Central memory CD8-positive, alpha-beta T cell (primary cell): ENCODE measurements at regions not wholly inside any gene's neighbourhood (a gene's known extent, or its start where the extent isn't known, plus 50 kb on each side); places are given as distances from the start of the nearest gene placed in this dataset.

Experiments used
- ATAC-seq: fragments of 150-1000 bp; cut with Tn5 transposase; replicated peaks from 2 replicates; pipeline ENCODE4 v1.10.0; 2022; ENCODE audit warnings: mild to moderate bottlenecking, moderate FRiP score, moderate number of reproducible peaks; ENCODE audit not compliant: poor library complexity, severe bottlenecking; ENCODE audit errors: extremely low read depth
- DNase-seq, 2 donors: peaks; one replicate each; pipeline ENCODE4 v3.0.0; 2021; ENCODE audit warnings: low spot score in 2 of 2
- H3K27ac Mint-ChIP-seq: one replicate; pipeline ENCODE4 v1.8.0; 2022; ENCODE audit warnings: low read depth, mild to moderate bottlenecking, moderate library complexity, mixed read lengths
- H3K27me3 Mint-ChIP-seq: one replicate; pipeline ENCODE4 v1.8.0; 2022; ENCODE audit warnings: mixed read lengths
- H3K36me3 Mint-ChIP-seq: one replicate; pipeline ENCODE4 v1.8.0; 2022; ENCODE audit warnings: mild to moderate bottlenecking, moderate library complexity, mixed read lengths; ENCODE audit not compliant: insufficient read depth
- H3K4me1 Mint-ChIP-seq: one replicate; pipeline ENCODE4 v1.8.0; 2022; ENCODE audit warnings: mixed read lengths
- H3K4me3 Mint-ChIP-seq: one replicate; pipeline ENCODE4 v1.8.0; 2022; ENCODE audit warnings: mild to moderate bottlenecking, moderate library complexity, mixed read lengths
- H3K9me3 Mint-ChIP-seq: one replicate; pipeline ENCODE4 v1.8.0; 2022; ENCODE audit warnings: mixed read lengths

DNA sequence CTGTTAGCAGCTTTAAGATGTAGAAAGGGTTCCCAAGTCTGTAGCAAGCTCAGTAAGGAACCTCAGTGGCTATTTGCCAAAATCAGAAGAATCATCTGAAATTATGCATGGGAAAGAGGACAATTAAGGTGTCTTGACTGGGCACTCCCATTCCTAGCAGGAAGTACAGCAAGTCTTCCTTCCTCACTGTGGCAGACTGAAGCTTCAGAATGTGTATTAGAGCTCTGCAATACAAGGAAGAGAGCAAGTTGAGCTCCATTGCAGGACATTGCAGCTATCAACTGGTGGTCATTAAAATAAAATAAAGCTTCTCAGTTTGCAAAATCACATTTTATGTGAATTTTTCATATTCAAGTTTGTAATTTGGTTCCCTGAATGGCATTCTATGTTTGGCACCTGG, 200.5 kb upstream of the CHAC2 start:
- Mint-ChIP-seq H3K4me1 (no peaks in the 10 kb centered on the region), H3K27me3 (peaks cover 9% of the 10 kb centered on the region), H3K4me3 (no peak overlapping the region), H3K27ac (no peak overlapping the region), H3K36me3 (no peaks in the 10 kb centered on the region), H3K9me3 (no peaks in the 10 kb centered on the region)
- DNase-seq: no peak
- no peak for ATAC-seq

DNA sequence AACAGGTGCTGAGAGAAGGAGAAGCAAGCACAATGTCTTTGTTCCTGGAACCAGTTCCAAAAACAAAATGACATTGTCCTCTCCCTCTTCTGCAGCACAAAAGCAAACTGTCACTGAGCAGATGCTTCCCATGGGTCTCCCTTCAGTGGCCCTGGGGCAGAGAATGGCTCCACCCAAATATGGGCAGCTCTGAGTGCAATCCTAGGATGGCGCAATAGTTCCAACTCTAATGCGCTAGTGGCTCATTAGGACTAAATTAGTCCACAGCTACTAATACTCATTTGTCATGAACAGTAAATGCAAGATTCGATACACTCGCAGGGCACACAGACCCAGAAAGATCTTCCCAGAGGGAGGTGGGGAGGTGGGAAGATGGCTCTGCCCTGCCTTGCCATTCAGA, 205.2 kb upstream of the CHAC2 start:
- Mint-ChIP-seq H3K4me3 (no peak overlapping the region), H3K36me3 (no peaks in the 10 kb centered on the region), H3K4me1 (no peaks in the 10 kb centered on the region), H3K9me3 (peaks cover 1% of the 10 kb centered on the region), H3K27ac (no peak overlapping the region), H3K27me3 (peaks cover 3% of the 10 kb centered on the region)
- ATAC-seq (no peak), DNase-seq (no peak)

DNA sequence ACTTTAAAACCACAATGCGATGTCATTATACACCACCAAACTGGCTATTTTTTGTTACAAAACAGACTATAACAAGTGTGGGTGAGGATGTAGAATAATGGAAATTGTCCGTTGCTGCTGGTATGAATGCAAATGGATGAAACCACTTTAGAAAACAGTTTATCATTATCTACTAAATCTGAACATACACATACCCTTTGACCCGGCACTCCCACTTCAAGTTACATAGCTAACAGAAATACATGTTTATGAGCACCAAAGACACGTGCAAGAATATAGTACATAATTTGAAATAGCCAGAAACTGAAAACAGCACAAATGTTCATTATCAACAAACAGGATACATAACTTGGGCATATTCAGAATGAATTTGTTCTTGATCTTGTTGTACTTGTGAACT, 206.4 kb upstream of the CHAC2 start:
- Mint-ChIP-seq H3K36me3 (no peaks in the 10 kb centered on the region), H3K27me3 (no peaks in the 10 kb centered on the region), H3K27ac (no peak overlapping the region), H3K9me3 (peaks cover 6% of the 10 kb centered on the region), H3K4me3 (no peak overlapping the region), H3K4me1 (no peaks in the 10 kb centered on the region)
- DNase-seq: no peak
- no peak for ATAC-seq

DNA sequence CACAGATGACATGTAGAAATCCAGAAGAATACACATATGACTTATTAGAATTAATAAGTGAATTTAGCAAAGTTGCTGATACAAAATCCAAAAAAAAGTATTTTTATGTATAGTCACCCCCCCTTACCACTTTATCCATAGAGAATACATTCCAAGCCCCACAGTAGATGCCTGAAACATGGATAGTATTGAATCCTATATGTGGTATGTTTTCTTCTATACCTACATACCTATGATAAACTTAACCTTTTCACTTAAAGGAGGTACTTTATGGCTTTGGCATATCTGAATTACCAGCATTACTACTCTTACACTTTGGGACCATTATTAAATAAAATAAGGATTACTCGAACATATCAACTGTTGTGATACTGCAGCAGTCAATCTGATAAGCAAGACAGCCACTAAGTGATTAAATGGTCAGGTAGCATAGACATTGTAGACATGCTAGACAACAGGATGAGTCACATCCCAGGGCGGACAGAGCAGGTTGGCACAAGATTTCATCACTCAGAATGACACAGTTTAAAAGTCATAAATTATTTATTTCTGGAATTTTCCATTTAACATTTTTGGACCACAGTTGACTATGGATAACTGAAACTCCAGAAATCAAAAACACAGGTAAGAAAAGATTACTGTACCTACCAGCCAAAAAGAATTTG, 208.2 kb upstream of the CHAC2 start:
- Mint-ChIP-seq H3K27ac (no peak overlapping the region), H3K27me3 (no peaks in the 10 kb centered on the region), H3K4me3 (no peak overlapping the region), H3K4me1 (no peaks in the 10 kb centered on the region), H3K9me3 (peaks cover 6% of the 10 kb centered on the region), H3K36me3 (no peaks in the 10 kb centered on the region)
- no peak for DNase-seq
- ATAC-seq: no peak

DNA sequence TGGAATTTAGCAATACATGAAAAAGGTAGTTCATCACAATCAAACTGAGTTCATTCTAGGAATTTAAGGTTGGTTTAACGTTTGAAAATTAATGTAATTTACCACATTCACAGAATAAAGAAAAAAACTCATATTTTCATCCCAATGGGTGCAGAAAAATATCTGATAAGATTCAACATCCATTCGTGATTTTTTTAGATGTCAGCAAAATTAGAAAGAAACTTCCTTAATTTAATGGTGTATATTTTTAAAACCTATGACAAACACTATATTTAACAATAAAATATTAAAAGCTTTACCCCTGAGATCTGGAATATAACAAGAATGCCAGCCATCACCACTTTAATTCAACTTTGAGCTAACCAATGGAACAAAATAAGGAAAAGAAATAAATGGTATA, 208.7 kb upstream of the CHAC2 start:
- no peak overlapping the region for H3K27ac Mint-ChIP-seq
- no peak for DNase-seq
- no peaks in the 10 kb centered on the region for H3K27me3 Mint-ChIP-seq
- H3K36me3 Mint-ChIP-seq: no peaks in the 10 kb centered on the region
- H3K4me1 Mint-ChIP-seq: no peaks in the 10 kb centered on the region
- no peak overlapping the region for H3K4me3 Mint-ChIP-seq
- no peak for ATAC-seq
- H3K9me3 Mint-ChIP-seq: peaks cover 6% of the 10 kb centered on the region

DNA sequence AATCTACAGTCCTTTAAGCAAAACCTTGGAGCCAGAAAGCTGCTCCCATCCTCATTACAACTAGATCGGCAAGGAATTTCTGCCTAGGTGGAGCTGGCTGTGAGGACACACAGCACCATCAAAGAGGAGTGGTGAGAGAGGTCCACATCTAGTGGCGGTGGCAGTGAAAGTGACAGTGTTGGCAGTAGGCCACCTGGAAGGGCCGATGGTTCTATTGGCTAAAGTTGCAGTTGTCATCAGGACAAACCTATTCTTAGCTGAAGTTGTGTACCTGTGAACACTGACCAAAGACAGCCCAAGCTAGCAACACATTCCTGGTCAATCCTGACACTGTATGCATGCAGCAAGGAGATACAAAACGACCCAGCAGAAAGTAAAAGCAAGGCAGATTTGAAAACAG, 218.1 kb upstream of the CHAC2 start:
- no peaks in the 10 kb centered on the region for H3K36me3 Mint-ChIP-seq

DNA sequence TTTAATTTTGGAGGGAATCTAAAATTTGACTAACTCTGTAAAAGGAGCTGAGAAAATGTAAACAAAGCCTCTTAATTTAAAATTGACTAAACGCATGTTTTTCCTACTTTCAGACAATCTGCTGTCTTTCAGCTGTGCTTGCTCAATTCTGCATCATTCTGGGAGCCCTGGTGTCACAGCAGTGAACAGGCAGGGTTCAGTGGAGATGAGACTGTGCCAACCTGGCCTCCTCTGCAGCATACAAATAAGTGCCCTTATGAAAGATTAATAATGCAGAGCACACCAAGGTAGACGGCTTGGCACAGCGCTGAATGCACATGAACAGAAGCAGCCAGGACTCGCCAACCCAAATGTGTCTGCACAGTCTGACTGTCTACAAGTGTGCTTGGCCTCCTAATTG, 222.0 kb upstream of the CHAC2 start:
- no peak for ATAC-seq
- Mint-ChIP-seq H3K9me3 (no peaks in the 10 kb centered on the region), H3K36me3 (no peaks in the 10 kb centered on the region), H3K27me3 (peaks cover 3% of the 10 kb centered on the region), H3K27ac (no peak overlapping the region), H3K4me1 (no peaks in the 10 kb centered on the region), H3K4me3 (no peak overlapping the region)
- DNase-seq: no peak

More for the DNA sequence above, 218.1 kb upstream of the CHAC2 start:
- Mint-ChIP-seq H3K27ac (no peak overlapping the region), H3K27me3 (peaks cover 9% of the 10 kb centered on the region), H3K4me3 (no peak overlapping the region), H3K4me1 (no peaks in the 10 kb centered on the region), H3K9me3 (no peaks in the 10 kb centered on the region)
- ATAC-seq (no peak), DNase-seq (no peak)

DNA sequence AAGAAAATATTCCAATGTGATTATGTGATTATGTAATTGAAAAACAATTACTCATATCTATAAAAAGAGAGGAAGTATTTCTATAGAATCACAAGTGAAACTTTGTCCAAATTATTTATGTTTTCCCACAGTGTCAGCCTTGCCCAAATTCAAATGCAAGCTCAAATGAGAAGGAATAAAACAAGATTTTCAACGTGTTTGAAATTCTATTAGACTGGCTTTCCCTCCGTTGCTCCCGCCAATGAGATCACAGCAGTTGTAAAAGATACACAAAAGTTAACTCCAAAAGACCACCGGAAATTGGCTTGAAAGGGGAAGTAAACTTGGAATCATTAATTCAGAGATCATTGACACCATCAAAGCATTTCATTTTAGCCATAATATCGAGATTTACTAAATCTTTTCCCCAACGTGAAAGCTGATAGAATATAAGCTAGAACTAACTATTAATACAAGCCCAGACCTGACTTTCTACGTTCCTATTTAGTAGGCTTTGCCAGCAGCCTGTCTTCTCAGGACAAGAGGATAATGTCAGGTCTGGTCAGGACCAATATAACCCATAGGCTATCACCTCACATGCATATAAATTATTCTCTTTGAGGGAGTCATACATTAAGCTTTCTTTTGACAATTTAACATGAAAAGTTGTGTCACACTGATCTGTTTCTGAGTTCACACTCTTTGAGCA, 222.6 kb upstream of the CHAC2 start:
- Mint-ChIP-seq H3K27ac (no peak overlapping the region), H3K4me1 (no peaks in the 10 kb centered on the region), H3K9me3 (no peaks in the 10 kb centered on the region), H3K4me3 (no peak overlapping the region), H3K27me3 (no peaks in the 10 kb centered on the region), H3K36me3 (no peaks in the 10 kb centered on the region)
- ATAC-seq (no peak), DNase-seq (no peak)

DNA sequence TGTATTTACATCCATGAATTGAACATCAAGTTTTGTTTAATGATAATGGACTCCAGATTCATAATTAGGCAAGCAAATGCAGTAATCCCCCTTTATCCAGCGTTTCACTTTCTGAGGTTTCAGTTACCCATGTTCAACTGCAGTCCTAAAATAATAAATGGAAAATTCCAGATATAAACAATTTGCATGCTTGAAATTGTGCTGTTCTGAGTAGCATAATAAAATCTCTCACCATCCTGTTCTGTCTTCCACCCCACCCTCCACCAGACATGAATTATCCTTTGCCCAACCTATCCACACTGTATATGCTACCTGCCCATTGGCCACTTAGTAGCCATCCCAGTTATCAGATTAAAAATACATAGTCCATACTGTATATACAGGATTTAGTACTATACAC, 224.5 kb upstream of the CHAC2 start:
- peaks cover 11% of the 10 kb centered on the region for H3K27me3 Mint-ChIP-seq
- H3K9me3 Mint-ChIP-seq: peaks cover 7% of the 10 kb centered on the region
- H3K4me1 Mint-ChIP-seq: no peaks in the 10 kb centered on the region
- no peaks in the 10 kb centered on the region for H3K36me3 Mint-ChIP-seq
- H3K27ac Mint-ChIP-seq: no peak overlapping the region
- ATAC-seq (no peak), DNase-seq (no peak)
- H3K4me3 Mint-ChIP-seq: no peak overlapping the region

DNA sequence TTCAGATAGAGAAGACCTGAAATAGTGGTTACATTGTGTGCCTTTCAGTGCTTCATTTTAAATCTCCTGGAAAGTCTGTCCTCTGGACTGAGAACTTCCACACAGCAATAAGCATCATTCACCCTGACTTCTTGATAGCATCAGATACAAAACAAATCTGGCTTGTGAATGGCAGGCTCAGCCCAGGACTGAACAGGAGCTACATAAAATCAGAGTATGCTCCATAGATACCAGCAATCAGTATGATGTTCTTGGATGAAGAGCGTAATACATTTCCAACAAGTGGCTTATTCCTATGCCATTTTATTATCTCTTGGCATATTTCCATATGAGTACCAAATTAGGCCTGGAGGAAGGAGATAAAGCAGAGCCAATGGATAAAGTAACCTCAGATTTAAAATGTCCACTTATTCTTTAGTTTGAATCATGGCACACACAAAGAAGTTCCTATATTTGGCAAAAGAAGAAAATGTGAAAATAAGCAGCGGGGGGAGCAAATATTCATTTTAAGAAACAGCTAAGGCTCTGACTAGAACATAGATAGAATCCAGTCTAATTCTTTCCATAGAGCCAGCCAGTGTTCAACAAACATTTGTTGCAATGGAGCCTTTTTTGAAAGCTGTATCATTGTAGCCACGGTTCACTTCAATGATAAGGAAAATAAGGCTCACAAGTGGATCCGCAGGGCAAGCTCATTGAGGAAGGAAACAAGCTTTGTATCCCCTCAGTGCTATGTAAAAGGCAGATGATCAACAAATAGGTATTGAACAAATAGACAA, 230.8 kb upstream of the CHAC2 start:
- ATAC-seq: no peak
- peaks cover 7% of the 10 kb centered on the region for H3K9me3 Mint-ChIP-seq
- H3K4me1 Mint-ChIP-seq: no peaks in the 10 kb centered on the region
- no peak for DNase-seq
- H3K36me3 Mint-ChIP-seq: no peaks in the 10 kb centered on the region
- no peak overlapping the region for H3K27ac Mint-ChIP-seq
- peaks cover 39% of the 10 kb centered on the region for H3K27me3 Mint-ChIP-seq
- no peak overlapping the region for H3K4me3 Mint-ChIP-seq

DNA sequence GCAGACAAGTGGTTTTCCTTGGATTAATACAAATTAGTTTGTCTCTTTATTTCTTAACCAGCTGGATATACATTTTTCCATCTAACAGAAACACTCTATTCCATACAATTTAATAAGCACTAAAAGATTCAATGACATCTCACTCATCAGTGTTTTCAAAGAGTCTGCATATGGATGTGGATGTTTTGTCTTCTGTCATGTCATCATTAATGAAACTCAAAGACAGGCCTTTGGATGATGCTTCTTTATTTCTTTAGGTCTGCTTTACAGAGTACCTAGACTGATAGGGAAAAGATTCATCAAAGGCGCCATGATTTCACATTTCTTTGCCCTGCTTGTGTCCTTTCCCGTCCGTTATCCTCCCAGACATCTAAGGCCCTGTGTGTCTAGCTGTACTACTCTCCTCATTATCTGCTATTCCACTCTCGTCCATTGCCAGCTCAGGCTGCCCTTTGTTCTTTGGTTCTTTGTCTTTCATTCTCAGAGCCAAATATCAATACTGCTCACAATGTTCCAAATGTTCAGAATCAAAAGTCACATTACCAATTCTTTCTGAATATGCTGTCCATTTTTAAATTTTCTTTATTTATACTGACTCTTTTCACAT, 232.3 kb upstream of the CHAC2 start:
- Mint-ChIP-seq H3K4me1 (no peaks in the 10 kb centered on the region), H3K36me3 (no peaks in the 10 kb centered on the region), H3K4me3 (no peak overlapping the region), H3K27me3 (peaks cover 39% of the 10 kb centered on the region), H3K27ac (no peak overlapping the region), H3K9me3 (peaks cover 7% of the 10 kb centered on the region)
- ATAC-seq (no peak), DNase-seq (no peak)

DNA sequence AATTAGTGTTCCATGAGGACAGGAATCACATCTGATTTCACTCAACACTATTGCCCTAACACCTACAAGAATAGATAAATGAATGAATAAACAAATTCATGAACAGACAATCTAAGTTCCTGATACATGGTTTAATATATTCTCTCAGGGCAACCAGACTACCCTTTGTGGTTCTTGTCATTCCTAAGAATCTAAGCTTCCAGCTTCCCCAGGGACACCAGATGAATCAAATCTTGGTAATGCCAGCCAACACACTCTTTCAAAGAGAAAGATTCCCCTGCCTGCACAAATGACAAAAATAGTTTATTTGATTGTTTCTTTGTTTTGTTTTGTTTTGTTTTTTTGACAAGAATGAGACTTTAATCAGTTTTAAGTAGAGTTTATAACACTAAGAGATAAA, 237.5 kb upstream of the CHAC2 start:
- no peaks in the 10 kb centered on the region for H3K9me3 Mint-ChIP-seq

More for the DNA sequence above, 237.5 kb upstream of the CHAC2 start:
- Mint-ChIP-seq H3K36me3 (no peaks in the 10 kb centered on the region), H3K27me3 (peaks cover 10% of the 10 kb centered on the region), H3K4me1 (no peaks in the 10 kb centered on the region), H3K4me3 (no peak overlapping the region), H3K27ac (no peak overlapping the region)
- ATAC-seq (no peak), DNase-seq (no peak)
